Stimulated activated CD4-positive, alpha-beta T cell treated with anti-CD3 and anti-CD28 coated beads, Interleukin-2, amount 100 ng/mL, for 24 hours (primary cell): ENCODE measurements at regions not wholly inside any gene's neighbourhood (a gene's known extent, or its start where the extent isn't known, plus 50 kb on each side); places are given as distances from the start of the nearest gene placed in this dataset.
A peak's percentile ranks its signal among the peaks of the same experiment; 100 is the strongest.

Experiments used
- DNase-seq, 2 donors: peaks; one replicate each; pipeline ENCODE4 v3.0.0-alpha.2; 2020

DNA sequence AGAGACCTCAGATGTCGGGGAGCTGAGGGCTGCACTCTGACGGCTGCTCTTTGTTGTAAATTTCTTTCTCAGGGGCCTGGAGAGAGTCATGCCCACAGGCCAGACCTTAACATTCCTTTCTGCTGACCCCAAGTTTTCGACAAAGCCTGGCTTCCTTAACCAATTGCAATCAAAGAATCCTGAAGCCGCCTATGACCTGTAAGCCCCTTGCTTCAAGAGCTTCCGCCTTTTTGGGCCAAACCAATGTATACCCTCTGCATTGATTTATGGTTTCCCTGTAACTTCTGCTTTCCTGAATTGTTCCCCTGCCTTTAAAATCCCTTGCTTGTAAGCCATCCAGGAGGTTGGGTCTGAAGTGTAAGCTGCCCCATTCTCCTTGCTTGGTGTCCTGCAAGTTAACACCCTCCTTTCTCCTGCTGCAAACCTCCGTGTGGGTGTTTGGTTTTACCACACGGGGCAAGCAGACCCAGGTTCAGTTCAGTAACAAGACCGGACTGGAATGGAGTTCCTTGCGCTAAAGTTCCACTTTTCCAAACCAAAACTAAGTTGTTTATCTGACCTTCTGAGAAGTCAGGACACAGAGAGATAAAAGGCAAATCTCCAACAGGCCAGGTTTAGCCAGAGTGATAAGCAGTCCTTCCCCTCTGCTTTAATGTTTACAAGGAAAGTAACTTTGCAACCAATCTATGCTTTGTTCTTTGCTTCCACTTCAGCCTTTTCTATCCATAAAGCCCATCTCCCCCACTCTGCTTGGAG is 141.6 kb downstream of the KCNJ12 start:
- DNase-seq, result no peak

DNA sequence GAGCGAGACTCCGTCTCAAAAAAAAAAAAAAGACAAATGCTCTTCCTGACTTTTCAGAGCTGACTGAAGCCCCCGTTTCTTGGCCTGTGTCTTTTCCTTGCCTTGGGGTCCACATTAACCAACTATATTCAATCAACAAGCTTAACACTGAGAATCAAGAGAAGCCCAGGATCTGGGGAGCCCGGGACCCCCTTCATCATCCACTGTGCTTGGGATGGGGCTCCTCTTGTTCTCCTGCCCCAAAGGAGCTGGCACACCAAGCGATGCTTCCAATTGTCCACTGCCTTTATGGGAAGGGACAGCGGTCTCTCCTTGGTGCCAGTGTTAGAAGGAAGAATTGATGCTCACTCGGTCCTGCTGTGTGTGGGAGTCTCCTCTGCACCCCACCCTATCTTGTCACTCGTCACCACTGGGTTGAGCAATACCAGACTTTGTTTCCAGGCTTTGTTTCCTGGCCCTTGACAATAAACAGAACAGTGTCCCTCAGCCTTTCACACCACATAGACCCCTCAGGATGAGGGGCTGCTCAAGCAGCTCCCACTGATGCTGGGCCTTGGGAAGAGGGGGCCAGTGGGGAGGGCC is 146.7 kb downstream of the KCNJ12 start:
- DNase-seq, result no peak

DNA sequence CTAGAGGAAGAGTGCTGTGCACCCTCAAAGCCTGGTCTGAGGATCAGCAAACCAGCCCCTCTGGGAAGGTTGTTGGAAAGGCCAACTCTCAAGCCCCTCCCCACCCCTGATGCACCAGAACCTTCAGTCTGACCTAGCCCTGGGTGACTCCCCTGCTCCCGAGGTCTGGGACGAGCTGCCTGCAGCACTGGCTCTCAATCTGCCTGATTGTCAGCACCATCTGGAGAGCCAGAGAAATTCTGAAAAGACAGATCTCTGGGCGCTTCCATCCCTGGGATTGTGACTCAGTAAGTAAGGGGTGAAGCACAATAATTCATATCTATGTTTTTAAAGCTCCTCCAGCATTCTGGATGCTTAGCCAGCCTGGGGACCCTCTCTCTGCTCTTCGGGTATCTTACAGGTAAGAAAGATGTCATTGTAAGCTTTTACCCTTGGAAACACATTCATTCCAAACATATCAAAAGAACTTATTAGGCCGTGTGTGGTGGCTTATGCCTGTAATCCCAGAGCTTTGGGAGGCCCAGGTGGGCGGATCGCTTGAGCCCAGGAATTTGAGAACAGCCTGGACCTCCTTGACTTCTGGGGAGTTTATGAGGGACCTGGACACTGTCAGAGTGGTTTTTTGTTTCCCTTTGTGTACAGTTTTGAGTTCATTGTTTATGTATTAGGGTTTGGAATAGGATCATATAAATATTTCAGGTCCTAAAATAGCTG is 147.5 kb downstream of the KCNJ12 start:
- no peak for DNase-seq

DNA sequence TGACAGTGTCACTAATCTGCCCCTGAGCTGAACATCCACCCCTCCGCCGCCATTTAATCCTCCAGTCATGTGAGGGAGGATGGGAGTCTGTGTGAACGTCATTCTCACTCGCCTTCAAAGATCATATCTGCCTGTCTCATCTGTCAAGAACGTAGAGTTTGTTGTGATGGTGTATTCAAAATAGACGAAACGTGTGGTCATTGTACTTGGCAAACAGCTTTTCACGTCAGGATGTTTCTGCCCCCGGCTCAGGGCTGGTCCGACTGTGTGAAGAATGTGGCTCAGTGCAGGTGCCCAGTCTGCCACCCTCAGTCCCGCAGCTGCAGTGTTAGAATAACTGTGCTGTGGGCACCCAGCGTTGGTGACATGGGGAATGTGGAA is 148.0 kb downstream of the KCNJ12 start:
- DNase-seq, result no peak

DNA sequence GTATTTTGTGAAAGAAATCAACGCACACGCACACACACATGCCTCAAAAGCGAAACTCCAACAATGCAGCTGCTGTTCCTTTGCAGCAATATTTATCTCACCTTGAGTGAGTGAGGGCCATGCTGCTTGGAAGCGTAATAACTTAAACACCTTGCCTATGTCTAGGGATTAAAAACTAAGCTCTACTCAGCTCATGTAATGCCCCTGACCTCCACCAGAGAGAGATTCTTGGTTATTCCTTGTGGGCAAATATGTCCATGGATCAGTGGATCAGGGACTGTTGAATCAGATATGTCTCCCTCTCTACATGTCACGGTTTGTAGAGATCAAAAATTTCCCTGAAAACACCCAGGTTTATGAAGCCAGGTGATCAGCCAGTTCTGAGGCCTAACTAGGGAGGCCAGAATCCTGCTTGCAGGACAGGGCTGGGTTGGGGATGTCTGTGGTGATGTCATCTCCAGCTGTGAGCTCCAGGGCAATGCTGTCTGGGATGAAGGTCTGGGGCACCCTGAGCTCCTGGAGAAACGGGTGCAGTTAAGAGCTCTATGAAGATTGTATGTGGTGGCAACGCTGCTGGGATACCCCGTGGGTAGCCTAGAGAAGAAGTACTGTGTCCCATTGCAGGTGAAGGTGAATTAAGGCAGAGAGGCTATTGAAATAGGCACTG is 149.4 kb downstream of the KCNJ12 start:
- no peak for DNase-seq

DNA sequence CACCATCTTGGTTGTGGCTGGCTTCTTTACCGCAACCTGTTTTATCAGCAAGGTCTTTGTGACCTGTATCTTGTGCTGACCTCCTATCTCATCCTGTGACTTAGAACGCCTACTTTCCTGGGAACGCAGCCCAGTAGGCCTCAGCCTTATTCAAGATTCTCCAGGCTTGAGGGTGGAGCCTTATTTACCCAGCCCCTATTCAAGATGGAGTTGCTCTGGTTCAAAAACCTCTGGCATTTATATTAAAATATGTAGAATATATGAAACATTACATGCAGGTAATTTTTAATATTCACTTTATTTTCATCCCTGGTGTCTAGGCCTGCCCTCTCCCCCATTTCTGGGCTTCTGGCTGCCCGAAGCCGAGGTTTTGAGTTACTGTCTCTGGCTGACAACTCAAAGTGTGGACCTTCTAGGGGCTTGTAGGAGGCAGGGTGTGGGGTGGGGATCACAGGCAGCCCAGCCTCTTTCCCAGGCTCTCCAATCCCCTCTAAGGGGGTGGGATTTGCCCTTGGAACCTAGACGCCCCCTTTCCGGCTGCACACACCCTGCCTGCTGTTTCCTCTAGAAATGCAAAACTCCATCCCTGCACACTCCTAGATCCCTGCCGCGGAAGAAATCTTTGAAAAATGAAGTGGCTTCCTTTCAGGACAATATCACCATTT is 152.0 kb downstream of the KCNJ12 start:
- DNase-seq, result no peak

DNA sequence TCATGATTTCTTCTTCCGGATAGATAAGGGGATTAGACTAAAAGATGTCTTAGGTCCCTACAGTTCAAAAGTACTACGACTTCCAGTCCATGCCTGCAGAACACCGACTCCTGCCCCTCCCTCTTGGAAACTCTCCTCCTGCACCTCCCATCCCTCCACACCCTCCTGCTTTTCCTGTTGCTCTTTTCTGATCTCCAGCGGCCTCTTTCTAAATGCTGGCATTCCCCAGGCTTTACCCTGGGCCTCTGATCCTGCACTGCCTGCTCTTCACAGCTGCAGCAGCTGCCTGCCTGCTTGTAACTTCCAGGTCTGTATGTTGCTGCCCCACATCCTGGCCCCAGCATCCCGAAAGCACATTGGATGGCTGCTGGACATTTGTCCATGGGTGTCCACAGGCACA is 154.2 kb downstream of the KCNJ12 start:
- DNase-seq, result no peak

DNA sequence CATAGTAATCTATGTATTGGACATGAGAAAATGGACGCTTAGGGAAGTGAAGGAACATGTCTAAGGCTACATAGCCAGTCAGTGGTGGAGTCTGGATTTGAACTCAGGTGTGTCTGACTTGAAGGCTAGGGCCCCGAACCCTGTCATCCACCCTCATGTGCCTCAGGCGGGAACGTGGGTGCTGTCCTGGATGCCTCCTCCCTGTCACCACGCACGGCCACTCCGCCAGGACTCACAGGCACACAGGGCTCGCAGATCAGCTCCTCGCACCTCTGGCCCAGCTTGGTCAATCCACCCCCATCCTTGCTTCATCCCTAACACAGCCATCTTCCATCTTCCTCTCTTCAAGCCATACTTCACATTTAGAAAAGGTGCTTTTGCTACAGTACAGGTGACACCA is 154.7 kb downstream of the KCNJ12 start:
- DNase-seq, result no peak

DNA sequence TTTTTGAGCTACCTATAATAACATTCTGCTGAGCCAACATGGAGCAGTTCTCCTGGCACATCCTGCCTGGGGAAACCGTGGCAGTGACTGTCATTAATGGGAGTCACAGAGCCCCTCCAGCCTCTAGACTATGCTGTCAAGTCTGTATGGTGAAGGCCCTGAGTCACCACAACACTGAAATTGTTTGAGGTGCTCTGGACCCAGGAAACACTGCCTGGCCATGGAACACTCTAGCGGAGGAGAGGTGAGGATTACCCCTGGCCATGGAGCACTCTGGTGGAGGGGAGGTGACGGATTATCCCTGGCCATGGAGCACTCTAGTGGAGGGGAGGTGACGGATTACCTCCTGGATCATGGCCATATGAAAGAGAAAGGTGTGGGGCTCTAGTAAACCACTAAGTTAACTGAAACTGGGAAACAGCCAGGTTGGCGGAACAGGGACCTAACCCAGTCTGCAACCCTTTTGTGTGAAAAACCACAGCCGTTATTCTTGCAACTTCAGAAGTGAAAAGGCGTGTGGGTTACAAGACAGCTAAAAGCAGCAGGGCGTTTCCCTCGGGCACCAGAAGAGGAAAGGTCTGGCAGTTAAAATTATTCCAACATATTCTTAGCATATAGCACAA is 156.7 kb downstream of the KCNJ12 start:
- DNase-seq, result peak in 1 of 2 donors; percentile 25

DNA sequence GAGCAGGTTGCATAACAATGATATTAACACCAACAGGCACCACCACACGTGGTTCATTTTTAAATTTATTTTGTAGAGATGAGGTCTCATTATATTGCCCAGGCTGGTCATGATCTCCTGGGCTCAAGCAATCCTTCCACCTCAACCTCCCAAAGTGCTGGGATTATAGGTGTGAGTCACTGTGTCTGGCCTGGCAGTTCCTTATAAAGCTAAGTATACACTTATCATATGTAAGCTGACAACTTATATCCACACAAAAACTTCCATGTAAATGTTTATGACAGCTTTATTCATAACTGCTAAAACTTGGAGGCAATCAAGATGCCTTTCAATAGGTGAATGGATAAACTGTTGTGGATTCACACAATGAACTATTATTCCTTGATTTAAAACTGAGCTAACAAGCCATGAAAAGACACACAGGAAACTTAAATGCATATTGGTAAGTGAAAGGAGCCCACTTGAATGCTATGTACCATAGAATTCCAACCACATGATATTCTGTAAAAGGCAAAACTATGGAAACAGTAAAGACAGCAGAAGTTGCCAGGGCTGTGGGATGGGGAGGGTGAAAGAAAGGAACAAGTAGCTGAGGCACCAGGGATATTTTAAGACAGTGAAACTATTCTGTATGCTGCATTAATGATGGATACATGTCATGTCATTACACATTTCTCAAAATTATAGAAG is 156.5 kb upstream of the KCNJ18 start:
- DNase-seq, result no peak

DNA sequence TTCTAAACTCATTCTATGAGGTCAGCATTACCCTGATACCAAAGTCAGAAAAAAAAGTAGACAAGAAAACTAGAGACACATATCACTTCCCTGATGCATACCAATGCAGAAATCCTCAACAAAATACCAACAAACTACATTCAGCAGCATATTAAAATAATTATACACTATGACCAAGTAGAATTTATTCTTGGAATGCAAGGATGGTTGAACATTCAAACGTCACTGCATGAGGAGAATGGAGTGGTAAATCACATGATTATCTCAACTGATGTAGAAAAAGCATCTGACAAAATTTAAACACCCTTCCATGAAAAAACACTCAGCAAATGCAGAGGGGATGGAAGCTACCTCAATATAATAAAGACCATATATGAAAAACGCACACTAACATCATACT is 155.0 kb upstream of the KCNJ18 start:
- DNase-seq, result no peak

DNA sequence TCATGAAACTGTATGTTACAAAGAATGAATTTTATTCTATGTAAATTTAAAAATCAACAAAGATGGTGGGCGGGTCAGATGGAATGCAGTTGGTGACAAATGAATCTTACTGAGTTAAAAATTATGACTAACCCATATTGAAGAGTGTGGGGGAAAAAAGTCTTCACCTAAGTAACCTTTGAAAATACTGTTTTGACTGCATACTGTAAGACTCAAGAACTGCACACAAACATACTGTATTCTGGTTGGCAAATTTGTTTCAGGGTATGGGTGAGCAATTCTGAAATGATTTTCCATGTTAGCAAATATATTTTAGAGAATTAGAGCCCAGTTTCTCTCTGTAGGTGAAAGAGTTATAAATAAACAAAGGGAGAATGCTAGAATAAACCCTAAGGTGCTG is 153.7 kb upstream of the KCNJ18 start:
- no peak for DNase-seq

DNA sequence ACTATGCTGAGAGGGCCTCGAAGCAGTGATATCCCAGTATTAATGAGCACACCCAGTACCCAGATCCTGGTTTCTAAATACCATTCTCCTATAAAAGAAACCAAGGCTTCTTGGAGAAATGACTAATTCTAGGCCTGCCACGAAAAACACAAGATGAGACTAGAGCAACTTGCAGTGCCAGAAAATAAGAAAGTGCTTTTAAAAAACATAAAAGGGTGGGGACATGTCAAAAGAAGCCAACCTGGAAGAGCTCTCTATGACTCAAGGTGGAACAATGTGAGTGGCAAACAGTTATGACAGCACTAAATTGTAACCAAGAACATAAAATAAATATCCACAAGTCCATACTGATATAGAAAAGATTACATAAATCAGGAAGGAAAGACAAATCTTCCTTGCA is 153.2 kb upstream of the KCNJ18 start:
- no peak for DNase-seq

DNA sequence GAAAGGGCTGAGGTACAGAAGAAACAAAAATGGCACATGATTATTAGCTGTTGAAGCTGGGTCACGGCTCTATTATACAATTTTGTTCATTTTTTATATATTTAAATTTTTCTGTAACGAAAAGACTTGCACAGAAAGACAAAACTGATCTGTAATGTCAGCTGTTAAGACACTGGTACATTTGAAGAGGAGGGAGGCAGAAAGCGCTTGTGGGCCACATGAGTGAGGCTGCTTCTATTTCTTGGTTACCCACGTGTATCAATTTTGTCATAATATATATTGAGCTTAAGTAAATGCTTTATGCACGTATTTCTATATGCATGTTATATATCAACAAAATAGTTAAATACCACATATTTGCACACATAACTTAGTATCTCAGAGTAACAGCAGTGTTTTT is 151.8 kb upstream of the KCNJ18 start:
- DNase-seq, result no peak

DNA sequence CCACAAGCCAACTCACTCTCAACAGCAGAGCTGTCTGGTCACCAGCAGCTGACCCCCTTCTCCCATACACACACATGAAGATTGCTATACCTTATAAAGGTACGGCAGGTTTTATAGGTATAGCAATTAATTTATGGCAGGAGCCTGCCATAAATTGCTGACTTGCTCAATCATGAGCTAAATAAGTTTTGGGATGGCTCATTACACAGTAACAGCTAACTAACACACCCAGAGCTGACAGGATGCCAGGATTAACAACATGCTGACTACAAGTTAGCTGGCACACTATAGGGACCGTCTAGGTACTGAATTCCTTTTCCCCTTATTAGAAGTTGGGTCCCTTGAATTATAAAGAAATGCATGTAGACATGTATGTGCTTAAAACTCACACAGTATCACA is 150.3 kb upstream of the KCNJ18 start:
- no peak for DNase-seq

DNA sequence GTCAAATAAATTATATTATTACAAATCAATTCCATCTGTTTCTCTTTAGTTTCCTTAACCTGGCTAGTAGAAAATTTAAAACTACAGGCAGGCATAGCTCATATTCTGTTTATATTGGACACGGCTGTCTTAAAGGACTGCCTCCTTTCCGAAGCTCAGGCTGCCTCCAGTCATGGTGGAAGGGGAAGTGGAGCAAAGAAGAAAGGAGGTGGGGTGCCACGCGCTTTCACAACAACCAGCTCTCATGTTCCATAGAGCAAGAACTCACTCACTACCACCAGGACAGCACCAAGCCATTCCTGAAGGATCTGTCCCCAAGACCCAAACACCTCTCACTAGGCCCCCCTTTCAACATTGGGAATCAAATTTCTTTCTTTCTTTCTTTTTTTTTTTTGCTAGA is 149.3 kb upstream of the KCNJ18 start:
- DNase-seq, result no peak

DNA sequence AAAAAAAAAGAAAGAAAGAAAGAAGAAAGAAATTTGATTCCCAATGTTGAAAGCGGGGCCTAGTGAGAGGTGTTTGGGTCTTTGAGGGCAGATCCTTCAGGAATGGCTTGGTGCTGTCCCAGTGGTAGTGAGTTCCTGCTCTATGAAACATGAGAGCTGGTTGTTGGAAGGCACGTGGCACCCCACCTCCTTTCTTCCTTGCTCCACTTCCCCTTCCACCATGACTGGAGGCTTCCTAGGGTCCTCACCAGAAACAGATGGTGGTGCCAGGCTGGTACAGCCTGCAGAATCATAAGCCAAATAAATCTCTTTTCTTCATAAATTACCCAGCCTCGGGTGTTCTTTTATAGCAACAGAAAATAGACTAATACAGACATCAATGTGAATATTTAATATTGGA is 147.3 kb upstream of the KCNJ18 start:
- DNase-seq, result no peak

DNA sequence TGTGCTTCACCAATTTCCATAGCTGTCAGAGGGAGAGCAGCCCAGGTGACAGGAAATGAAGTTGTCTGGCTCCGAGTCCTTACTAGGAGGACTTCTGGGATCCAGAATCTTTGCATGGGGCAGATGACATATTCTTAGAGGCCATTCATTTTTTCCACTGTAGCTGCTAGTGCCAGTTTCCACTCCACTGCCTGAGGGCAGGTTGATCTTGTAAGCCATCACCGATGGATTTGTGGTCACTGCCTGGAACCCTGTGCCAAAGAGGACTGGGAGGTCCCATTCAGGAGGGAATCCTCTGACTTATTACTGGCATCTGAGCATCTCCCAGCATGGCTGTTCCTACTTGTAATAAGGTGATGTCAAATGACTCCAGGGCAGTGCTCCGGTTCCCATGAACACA is 144.1 kb upstream of the KCNJ18 start:
- DNase-seq, result no peak

DNA sequence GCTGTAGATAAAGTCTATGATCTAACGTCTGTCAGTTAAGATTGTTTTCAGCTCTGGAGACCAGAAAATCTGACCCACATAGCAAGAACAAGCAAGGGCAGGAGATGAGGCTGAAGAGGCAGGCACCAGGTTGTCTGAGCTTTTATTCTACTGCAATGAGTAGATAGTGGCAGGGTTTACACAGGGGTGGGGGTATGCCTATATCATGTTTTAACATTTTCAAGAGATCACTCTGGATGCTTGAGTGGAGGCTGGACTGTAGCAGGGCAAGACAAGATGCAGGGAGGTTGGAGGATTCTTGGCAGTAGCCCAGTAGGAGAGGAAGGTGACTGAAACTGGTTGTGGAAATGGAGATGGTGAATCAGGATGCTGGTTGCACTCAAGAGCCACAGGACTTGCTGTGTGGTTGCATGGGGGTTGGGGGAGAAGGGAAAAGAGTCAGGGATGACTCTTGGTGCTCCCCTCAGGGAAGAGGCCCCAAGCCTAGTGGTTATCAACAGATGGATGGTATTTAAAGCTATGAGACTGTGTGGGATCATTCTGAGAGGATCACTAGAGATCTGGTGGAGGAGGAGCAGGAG is 143.1 kb upstream of the KCNJ18 start:
- DNase-seq, result peak; percentile 31 to 45

DNA sequence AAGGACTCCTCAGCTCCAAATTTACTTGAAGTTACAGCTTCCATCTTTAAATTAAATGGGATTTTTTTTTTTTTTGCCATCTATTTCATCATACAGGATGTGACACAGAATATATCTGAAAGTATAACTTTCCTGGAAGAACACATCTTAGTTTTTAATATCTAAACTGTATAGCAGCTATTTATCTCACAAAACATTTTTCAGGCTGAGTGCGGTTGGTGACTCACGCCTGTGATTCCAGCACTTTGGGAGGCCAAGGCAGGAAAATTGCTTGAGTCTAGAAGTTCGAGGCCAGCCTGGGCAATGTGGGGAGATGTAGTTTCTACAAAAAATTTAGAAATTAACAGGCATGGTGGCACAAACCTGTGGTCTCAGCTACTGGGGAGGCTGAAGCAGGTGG is 142.3 kb upstream of the KCNJ18 start:
- peak in 1 of 2 donors; percentile 47 for DNase-seq

DNA sequence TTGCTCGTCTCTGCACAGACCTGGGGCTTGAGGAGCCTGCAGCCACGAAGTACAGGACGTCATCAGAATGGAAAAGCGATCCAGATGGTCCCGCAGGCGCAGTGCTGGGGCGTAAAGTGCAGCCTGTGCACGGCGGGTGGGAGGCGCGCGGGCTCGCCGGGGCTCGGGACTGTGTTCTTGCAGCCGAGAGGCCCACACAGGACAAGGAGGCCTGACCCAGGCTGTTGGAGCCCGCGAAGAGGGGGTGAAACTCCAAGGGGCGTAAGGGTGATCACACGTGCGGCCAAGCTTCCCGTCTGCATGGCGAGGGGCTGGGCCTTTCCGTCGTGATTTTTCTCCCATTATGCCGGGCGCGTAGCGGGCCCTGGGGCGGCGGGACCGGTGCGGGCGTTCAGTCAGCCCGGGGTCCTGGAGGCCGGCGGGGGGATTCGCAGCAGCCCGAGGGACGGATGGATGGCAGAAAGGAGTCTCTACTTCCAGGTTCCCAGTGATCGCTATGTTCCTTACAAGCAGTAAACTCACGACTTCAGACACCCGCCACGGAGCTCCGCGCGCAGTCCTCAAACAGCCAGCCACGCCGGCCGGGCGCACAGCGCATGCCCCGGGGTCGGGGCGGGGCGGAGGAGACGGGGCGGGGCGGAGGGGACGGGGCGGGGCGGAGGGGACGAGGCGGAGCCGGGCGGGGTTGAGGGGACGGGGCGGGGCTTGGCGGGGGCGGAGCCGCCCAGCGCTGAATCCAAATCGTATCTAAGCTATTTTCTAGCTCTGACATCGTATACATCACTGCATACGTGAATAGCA is 141.0 kb upstream of the KCNJ18 start:
- DNase-seq, result peak; percentile 81 to 83
